Heart left ventricle (tissue), 16 donors: ENCODE measurements at regions not wholly inside any gene's neighbourhood (a gene's known extent, or its start where the extent isn't known, plus 50 kb on each side); places are given as distances from the start of the nearest gene placed in this dataset.

Experiments used
- ATAC-seq, 4 donors: fragments of 200-7000 bp; cut with Tn5 transposase; one replicate each; pipeline ENCODE4 v1.9.1; 2020 to 2022; ENCODE audit warnings: moderate library complexity in 4 of 4, mild to moderate bottlenecking in 3 of 4, moderate number of reproducible peaks in 1 of 4
- DNase-seq, 5 donors: peaks; one replicate each; pipeline ENCODE4 v3.0.0-alpha.2; 2020
- H3K27ac ChIP-seq, 12 donors: fragments of 200-600 bp; sonication (generic) in 4 of 12; one replicate each; pipeline versions ENCODE4 v1.5.0 to v1.8.0; 2016 to 2022; ENCODE audit warnings: mild to moderate bottlenecking in 2 of 12
- H3K27me3 ChIP-seq, 9 donors: fragments of 200-600 bp; sonication (generic) in 2 of 9; one replicate each; pipeline versions ENCODE4 v1.5.1 to v1.8.0; 2016 to 2022; ENCODE audit warnings: mild to moderate bottlenecking in 3 of 9
- H3K36me3 ChIP-seq, 9 donors: fragments of 200-600 bp; sonication (generic) in 2 of 9; one replicate each; pipeline versions ENCODE4 v1.5.0 to v1.8.0; 2018 to 2022; ENCODE audit warnings: mild to moderate bottlenecking in 2 of 9
- H3K4me1 ChIP-seq, 12 donors: fragments of 200-600 bp; sonication (generic) in 4 of 12; one replicate each; pipeline versions ENCODE4 v1.5.0 to v1.8.0; 2016 to 2022; ENCODE audit warnings: mild to moderate bottlenecking in 3 of 12
- H3K4me3 ChIP-seq, 12 donors: fragments of 200-600 bp; sonication (generic) in 4 of 12; one replicate each; pipeline versions ENCODE4 v1.5.0 to v1.8.0; 2017 to 2022; ENCODE audit warnings: mild to moderate bottlenecking in 9 of 12, moderate library complexity in 4 of 12
- H3K9me3 ChIP-seq, 12 donors: fragments of 200-600 bp; sonication (generic) in 4 of 12; one replicate each; pipeline versions ENCODE4 v1.5.0 to v1.8.0; 2016 to 2022; ENCODE audit warnings: mild to moderate bottlenecking in 1 of 12
- POLR2A ChIP-seq, 2 donors: fragments of 450-650 bp; IDR thresholded peaks; one replicate each; pipeline ENCODE4 v1.6.1; 2017; ENCODE audit warnings: antibody characterized with exemption in 2 of 2, mild to moderate bottlenecking in 2 of 2, moderate library complexity in 2 of 2
- WGBS, 4 donors: extraction: QIAGEN DNeasy Blood & Tissue Kit in 2 of 4; methylation state at CpG; one replicate each; pipeline versions ENCODE4 v1.1.5 to v1.1.7; 2013 to 2018; 5-methylcytosine and 5-hydroxymethylcytosine counted together
- intact Hi-C, 10 donors: fragments of 100-400 bp; cut with DNase I; formaldehyde crosslinking; loops; one replicate each; pipeline versions ENCODE4 v1.11.1 to v1.14.2; 2022
- TF ChIP-seq, protein P1 (sequence below), 12 donors: fragments of 200-600 bp; sonication (generic) in 4 of 12; IDR thresholded peaks; one replicate each; pipeline versions ENCODE4 v1.5.0 to v1.8.0; 2018 to 2022; ENCODE audit warnings: antibody characterized with exemption in 12 of 12, mild to moderate bottlenecking in 5 of 12
- donor health status: ischemic (EF 13 %, LVEDD 7.1; RV severe dilation, severe dysfunction).
- donor health status: healthy with polysubstance abuse.
- donor health status: DM: no; HTN: yes; CAD: no.
- donor health status: DM: no; HTN: no; CAD: no.
- donor health status: ischemic (EF 25% LVEDD 6.9; RV normal size, moderate dysfunction).
- donor health status: ischemic (EF 25% LVEDD 5.7; RV mildly dilated, moderate dysfunction).
- donor health status: healthy.
- donor health status: DM: yes; HTN: yes; CAD: no.
- donor health status: ischemic (EF 35%, LVEDD 5.7; RV mildly dilated, moderate dysfunction).
- donor health status: nonischemic (EF 11% LVEDD 7.7; RV severe dilation, severe dysfunction).
- donor health status: DM: yes; HTN: yes; CAD: no.
- donor health status: PGD.
- donor health status: ischemic (EF 29% LVEDD 5.4; RV normal size, mild dysfunction).
- donor health status: nonischemic (EF 23%, LVEDD 6.1; RV moderate dilation, normal function).

DNA sequence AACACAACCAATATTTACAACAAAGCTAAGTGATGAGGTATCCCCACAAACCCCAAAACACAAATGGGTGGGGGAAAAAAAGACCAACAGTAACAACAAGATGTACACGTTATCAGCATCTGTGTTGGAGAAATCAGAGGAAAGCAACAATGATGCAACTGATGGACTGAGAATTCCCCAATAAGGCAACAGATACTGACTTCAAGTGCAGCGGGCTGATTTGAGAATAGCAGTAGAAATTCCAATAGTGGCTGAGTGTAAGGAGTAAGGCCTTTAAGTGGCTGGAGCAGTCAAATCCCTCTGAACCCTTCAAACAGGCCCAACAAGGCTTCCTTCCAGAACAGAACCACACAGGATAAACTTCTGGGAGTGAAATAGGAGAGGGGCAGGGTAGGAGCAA, 97.6 kb downstream of the TM2D1 start:
- WGBS, 4 donors = 80 to 88% (median 83%) methylated on average over 2 of the region's 2 CpGs
- ATAC-seq (peak in 1 of 4 donors; percentile 26), DNase-seq (no peak)
- intact Hi-C loops = no loop called here
- Histone ChIP-seq H3K27ac (peak overlapping the region in 3 of 12 donors; percentile 4 to 24 (median 14)), H3K9me3 (peaks cover 0 to 3% (median 0%) of the 10 kb centered on the region in 12 donors), H3K4me3 (no peak overlapping the region), H3K4me1 (peaks cover 0 to 4% (median 0%) of the 10 kb centered on the region in 12 donors), H3K27me3 (no peaks in the 10 kb centered on the region), H3K36me3 (no peaks in the 10 kb centered on the region)
- TF ChIP-seq POLR2A (IDR thresholded peaks at IDR 0.05) = no peak
- TF ChIP-seq, protein P1, sequence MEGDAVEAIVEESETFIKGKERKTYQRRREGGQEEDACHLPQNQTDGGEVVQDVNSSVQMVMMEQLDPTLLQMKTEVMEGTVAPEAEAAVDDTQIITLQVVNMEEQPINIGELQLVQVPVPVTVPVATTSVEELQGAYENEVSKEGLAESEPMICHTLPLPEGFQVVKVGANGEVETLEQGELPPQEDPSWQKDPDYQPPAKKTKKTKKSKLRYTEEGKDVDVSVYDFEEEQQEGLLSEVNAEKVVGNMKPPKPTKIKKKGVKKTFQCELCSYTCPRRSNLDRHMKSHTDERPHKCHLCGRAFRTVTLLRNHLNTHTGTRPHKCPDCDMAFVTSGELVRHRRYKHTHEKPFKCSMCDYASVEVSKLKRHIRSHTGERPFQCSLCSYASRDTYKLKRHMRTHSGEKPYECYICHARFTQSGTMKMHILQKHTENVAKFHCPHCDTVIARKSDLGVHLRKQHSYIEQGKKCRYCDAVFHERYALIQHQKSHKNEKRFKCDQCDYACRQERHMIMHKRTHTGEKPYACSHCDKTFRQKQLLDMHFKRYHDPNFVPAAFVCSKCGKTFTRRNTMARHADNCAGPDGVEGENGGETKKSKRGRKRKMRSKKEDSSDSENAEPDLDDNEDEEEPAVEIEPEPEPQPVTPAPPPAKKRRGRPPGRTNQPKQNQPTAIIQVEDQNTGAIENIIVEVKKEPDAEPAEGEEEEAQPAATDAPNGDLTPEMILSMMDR (IDR thresholded peaks at IDR 0.05) = no peak

GRCh38 chr1:61626816-61627215, 98.1 kb downstream of the TM2D1 start:
- Histone ChIP-seq H3K4me1 (peaks cover 0 to 4% (median 0%) of the 10 kb centered on the region in 12 donors), H3K27me3 (no peaks in the 10 kb centered on the region), H3K36me3 (no peaks in the 10 kb centered on the region), H3K4me3 (no peak overlapping the region), H3K9me3 (peaks cover 0 to 3% (median 0%) of the 10 kb centered on the region in 12 donors), H3K27ac (peak overlapping the region in 2 of 12 donors; percentile 4 to 14)
- DNase-seq = peak in 1 of 5 donors; percentile 67
- intact Hi-C loops = no loop called here
- WGBS, 4 donors = 54 to 64% (median 60%) methylated on average over 2 of the region's 2 CpGs
- TF ChIP-seq POLR2A (IDR thresholded peaks at IDR 0.05) = no peak
- TF ChIP-seq, protein P1 (IDR thresholded peaks at IDR 0.05) = no peak
- ATAC-seq = peak in 3 of 4 donors; percentile 30 to 57 (median 33)

DNA sequence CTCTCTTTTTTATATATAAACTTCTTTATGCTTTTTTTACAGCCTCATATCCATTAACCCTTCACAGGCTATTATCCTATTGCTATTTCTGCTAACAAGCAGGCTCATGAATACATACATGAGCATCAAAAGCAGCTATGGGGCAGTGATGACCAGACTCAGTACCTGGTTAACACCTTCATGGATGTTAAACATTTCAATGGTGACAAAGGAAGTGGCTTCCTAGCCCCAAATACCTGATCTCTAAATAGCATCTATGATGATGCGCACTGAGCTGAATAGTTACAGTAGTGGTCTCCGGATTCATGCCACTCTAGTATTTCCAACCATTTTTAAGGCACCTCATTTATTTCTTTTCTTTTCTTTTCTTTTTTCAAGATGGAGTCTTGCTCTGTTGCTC, 101.1 kb downstream of the TM2D1 start:
- Histone ChIP-seq H3K27me3 (no peaks in the 10 kb centered on the region), H3K27ac (no peak overlapping the region), H3K4me3 (no peak overlapping the region), H3K9me3 (peaks cover 0 to 3% (median 0%) of the 10 kb centered on the region in 12 donors), H3K4me1 (peaks cover 0 to 4% (median 0%) of the 10 kb centered on the region in 12 donors), H3K36me3 (no peaks in the 10 kb centered on the region)
- intact Hi-C loops = no loop called here
- DNase-seq = no peak
- TF ChIP-seq, protein P1 (IDR thresholded peaks at IDR 0.05) = no peak
- no peak for TF ChIP-seq POLR2A (IDR thresholded peaks at IDR 0.05)
- ATAC-seq = no peak
- WGBS, 4 donors = 95 to 98% (median 97%) methylated on average over 2 of the region's 2 CpGs

DNA sequence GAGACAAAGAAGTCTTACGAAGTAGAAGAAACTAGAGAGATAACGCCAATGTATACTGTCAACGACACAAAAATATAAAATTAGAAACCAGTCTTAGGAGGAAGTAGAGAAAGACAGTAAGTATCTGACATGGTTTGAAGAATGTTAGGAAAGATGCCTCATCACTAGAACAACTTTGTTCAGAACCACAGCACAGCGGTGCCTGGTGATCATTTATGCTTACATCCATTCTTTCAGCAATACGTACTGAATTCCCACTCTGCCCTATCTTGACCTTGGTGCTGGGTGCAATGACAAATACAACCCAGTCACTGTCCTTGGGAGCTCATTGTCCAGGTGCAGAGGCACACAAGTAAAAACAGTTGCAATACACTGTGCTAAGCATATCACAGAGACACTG, 104.4 kb downstream of the TM2D1 start:
- WGBS, 4 donors = 48 to 53% (median 52%) methylated on average over 5 of the region's 5 CpGs
- peaks cover 0 to 3% (median 0%) of the 10 kb centered on the region in 12 donors for H3K4me1 ChIP-seq
- DNase-seq = no peak
- H3K27me3 ChIP-seq = no peaks in the 10 kb centered on the region
- intact Hi-C loops = no loop called here
- ATAC-seq = no peak
- H3K9me3 ChIP-seq = no peaks in the 10 kb centered on the region
- H3K27ac ChIP-seq = no peak overlapping the region
- no peaks in the 10 kb centered on the region for H3K36me3 ChIP-seq
- no peak overlapping the region for H3K4me3 ChIP-seq
- no peak for TF ChIP-seq POLR2A (IDR thresholded peaks at IDR 0.05)
- TF ChIP-seq, protein P1 (IDR thresholded peaks at IDR 0.05) = no peak
